ENCODE measurements at regions not wholly inside any gene's neighbourhood (a gene's known extent, or its start where the extent isn't known, plus 50 kb on each side); places are given as distances from the start of the nearest gene placed in this dataset.

- TF ChIP-seq CTCF (IDR thresholded peaks at IDR 0.05; ENCODE audit: low read length) = no peak
- no peak for TF ChIP-seq EZH2 (optimal IDR thresholded peaks at IDR 0.05; ENCODE audit: low read depth, low read length)
- TF ChIP-seq EZH2phosphoT487 (IDR thresholded peaks at IDR 0.05; ENCODE audit: low read length) = no peak
Observed at GRCh38 chr3:84110787-84111186, 848.0 kb upstream of the CADM2 start.
